Ureter (tissue), 1 donor: ENCODE measurements at regions not wholly inside any gene's neighbourhood (a gene's known extent, or its start where the extent isn't known, plus 50 kb on each side); places are given as distances from the start of the nearest gene placed in this dataset.

Experiments
- DNase-seq: peaks from one replicate; pipeline ENCODE4 v3.0.0-alpha.2; 2020; ENCODE audit warnings: low spot score
- donor health status: DM: yes; HTN: yes; CAD: no.

DNA sequence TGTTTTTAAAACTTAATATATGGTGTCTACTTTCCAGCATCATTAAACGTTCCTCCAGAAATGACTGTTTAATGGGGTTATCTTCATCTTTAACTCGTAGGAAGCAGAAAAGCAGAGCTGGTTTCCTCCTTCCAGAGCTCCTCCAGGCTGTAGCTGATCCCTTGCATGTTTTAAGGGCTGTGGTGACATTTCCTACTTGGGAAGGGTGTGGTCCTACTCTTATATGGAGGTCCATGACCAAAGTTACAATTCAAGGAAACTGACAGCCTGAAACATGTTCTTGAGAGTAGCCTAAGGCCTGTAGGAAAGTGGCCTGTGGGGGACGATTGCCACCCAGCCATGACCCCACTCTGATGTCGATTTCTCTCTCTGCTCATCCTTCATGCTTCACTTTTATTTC is 297.1 kb downstream of the GADD45G start:
- no peak for DNase-seq

GRCh38 chr9:89902450-89903140 is 297.8 kb downstream of the GADD45G start:
- no peak for DNase-seq

GRCh38 chr9:89903141-89903475 is 298.3 kb downstream of the GADD45G start:
- DNase-seq, result no peak

DNA sequence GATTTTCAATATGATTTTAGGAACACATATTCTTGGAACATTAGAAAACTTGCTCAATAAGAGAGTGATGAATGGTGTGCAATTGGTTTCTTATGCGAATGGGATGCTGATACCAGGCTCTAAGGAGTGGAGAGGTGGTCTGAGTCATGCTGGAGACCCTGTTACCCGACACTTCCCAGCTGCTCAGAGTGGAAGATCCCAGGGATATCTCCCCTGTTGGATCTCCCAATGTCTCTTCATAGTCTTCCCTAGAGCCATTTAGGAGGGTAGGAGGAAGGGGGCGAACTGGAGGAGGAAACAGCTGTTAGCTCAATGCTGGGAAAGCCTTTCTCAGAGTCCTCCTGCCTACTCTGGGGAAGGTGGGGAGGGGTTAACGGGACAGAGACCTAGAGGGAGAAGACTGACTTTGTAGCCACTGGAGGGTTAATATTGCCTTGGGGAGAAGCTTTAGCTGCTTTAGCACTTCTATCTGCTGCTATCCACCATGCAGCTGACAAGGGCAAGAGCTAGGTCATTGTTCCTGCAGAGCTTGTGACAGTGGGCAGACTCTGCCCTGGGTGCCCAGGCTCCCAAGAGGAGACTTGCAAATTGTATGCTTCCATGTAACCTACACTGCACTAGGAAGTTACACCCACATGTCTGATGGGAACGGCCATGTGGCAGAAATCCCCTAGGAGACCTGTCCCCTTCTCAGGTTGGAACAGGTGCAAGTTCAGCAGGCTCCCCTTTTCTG is 301.0 kb downstream of the GADD45G start:
- no peak for DNase-seq

DNA sequence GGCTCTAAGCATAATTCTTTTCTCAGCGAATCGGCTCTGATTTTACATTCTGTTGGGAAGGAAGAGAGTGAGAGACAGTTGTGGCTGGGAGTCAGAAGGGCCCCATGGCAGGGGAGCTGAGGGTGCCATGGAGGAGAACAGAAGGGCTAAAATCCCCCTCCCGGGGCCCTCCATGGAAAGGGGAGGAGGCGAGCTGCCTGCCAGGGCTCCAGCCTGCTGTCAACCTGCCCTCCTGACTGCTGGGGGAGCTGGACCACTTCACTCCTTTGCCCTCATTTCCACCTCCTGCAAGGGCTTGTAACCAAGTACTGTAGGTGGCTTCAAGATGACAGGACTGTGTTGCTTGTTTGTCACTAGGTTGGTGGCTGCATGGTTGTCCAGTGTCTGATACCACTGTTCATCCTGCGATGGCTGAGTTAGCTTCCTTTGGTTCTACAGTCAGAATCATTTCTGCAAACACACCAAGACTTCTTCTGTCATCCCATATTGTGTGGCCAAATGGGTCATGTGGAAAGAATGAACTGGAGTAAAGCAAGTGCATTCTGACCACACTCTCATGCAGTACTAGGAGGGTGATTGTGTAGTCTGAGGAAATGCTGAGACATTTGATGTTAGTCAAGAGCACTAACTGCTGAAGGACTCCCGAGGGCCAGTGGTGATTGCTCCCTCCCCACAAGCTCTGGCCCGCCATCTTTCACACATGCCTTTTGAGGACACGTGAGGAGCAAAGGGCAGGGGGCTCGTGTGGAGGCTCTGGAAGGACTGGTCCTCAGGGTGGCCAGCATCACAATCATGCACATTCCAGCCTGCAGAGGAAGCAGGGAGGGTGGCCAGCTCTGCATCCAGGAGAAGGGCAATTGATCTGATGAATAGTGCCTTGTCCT is 307.2 kb downstream of the GADD45G start:
- no peak for DNase-seq

DNA sequence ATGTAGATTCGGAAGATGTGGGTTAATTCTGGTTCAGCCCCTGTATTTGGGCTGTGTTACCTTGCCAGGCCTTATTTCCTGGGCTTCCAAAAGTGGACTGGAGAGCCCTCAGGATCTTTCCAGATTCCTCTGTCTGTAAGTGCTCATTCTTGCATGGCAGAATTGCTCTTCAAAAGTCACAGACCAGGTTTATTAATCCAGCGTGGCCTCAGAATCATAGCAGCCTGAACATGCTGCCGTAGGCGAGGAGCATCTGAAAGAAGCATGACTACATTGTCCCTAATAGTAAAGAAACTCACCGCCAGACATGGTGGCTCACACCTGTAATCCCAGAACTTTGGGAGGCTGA is 307.8 kb downstream of the GADD45G start:
- DNase-seq, result no peak

DNA sequence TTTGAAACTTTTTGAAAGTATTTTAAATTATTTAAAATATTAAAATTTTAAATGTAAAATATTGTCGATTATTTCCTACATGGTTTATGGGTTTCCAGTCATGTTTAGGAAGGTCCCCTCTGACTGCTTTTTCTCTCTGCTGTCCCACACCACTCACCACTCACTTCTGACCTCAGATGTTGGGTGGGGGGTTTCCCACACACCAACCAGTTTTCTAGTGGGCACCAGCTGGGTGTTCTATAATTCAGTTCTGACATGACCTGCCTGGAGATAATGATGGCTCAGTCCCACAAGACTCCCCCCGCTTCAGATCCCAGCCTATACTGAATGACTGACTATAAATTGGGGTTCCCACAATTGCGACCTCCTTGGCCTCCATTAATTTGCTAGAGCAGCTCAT is 310.4 kb downstream of the GADD45G start:
- no peak for DNase-seq

GRCh38 chr9:89916001-89916597 is 311.3 kb downstream of the GADD45G start:
- no peak for DNase-seq

DNA sequence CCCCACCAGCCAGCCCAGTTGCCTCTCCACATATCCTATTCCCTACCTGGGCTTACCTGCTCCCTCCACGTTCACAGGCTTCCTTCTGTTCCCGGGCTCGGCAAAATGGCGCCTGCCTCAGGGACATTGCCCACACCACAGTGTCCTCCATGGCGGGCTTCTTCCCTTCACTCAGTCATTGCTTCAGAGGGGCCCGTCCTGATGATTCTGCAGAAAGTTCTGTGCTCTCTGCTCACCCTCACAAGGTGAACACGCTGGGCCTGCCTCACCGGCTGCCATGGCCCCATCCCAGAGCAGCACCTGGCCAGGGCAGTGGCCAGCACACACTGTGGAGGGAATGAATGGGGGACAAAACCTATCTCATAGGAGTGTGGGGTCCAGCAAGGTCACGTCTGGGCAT is 313.0 kb downstream of the GADD45G start:
- DNase-seq, result no peak

DNA sequence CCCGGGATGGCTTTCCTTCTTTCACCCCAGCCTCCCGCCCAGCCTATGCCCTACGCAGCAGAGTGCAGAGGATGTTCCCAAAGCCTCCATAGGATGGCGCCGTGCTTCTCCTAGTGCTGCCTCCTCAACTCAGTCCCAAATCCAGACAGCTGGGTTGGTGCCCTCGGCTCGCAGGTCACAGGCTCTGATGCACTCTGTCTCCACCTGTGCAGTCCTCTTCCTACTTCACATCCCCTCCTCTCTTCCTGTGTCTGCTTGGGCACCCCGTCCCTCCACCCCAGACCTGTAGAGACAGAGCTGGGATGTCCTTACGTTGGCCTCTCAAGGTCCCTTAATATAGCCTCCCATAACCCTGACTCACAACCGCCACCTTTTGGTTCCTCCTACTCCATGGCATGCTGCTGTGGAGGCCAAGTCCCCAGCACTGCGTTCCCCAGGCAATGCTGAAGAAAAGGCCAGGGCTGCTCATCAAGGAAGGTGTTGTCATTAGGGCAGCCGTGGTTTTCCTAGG is 314.4 kb downstream of the GADD45G start:
- no peak for DNase-seq

DNA sequence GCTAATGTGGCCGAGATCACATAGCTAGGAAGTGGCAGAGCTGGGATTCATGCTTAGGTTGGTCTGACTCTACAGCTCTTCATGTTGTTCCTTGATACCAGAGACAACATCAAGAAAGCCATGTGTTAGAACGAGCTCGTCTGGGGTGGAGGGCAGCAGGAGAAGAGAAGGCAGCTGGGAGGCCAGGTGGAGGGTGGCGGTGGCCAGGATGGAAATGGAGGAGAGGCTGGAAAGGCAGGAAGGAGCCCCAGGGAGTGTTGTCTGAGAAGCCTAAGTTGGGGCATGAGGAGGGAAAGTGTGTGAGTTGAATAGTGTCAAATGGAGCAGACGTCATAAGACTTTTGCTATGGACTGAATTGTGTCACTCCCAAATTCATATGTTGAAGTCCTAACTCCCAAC is 315.3 kb downstream of the GADD45G start:
- no peak for DNase-seq

- no peak for DNase-seq
Observed at GRCh38 chr9:89920951-89921350, 316.1 kb downstream of the GADD45G start.

DNA sequence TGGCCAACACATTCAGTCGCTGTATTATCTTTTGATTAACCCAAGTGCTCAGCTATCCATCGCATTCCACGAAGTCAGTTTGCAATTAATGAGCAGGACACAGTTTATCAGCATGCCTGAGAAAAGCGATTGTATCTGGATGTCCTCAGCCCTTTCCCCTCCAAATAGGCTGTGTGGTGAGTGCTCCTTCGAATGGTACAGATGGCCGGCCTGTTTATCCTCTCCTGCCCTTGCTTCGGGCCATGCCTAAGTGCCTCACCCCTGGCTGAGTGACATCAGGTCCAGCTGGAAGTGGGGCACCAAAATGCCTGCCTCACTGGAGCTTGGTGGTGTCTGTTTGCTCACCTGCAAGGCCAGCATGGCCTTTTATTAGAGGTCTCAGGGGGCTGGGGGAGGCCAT is 317.3 kb downstream of the GADD45G start:
- no peak for DNase-seq

DNA sequence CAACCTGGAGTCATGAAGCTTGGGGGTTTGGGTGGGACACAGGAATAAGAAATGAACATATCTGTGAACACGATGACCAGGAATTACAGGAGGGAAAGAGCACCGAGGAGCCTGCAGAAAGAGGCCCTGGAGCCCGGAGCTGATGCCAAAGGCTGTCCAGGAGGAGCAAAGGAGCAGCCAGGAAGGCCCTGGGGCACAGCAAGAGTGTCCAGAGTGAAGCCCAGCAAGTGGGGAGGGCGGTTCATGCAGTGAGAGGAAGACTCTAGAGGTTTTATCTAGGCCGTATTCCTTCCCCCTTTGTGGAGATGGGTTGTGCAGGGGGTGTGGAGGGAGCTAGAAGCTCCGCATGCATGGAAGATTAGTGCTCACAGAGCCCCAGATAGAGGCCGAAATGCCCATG is 318.4 kb downstream of the GADD45G start:
- no peak for DNase-seq

DNA sequence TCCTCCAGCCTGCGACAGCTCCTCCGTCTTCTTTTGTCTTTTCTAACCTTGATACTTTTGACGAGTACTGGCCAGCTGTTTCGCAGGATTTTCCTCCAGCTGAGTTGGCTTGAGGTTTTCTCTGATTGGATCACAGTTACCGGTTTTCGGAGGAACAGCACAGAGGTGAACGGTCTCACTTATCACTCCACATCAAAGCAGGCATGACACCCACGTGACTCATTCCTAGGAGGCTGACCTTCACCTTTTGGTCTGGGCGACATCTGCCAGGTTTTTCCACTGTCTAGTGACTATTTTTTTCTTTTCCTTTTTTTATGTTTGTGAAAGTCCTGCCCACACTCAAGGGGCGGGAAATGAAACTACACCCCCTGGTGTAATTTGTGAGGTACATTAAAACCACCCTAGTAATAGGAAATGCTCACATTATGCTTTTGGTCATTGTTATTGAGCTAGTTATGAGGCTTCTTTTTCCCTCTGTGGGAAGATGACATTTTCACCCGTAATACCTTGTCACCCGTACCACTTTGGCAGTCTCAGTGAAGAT is 319.2 kb downstream of the GADD45G start:
- no peak for DNase-seq

GRCh38 chr9:89924611-89925010 is 319.8 kb downstream of the GADD45G start:
- DNase-seq, result no peak

- DNase-seq, result no peak
Observed at GRCh38 chr9:89926167-89926566, 321.4 kb downstream of the GADD45G start.

GRCh38 chr9:89926691-89927220 is 321.9 kb downstream of the GADD45G start:
- no peak for DNase-seq

- DNase-seq, result no peak
Observed at GRCh38 chr9:89928106-89928505, 323.3 kb downstream of the GADD45G start.

GRCh38 chr9:89928521-89929275 is 323.9 kb downstream of the GADD45G start:
- DNase-seq, result no peak

DNA sequence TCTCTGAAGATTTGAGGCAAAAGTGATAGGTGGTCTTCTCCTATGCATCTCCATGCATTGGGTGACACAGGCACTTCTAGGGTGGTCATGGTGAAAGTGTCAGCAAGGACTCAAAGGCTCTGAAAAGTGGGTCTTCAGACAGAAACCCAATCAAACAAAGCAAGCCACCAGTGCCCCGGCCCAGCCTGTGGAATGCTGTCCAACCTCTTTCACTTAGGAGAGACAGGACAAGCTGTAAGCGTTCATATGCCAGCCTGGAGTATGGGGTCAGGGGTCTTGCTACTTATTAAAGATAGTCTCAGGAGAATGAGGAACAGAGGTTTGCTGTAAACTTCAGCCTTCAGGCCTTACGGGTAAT is 324.5 kb downstream of the GADD45G start:
- DNase-seq, result no peak
